Sigmoid colon (tissue), 6 donors: ENCODE measurements at regions not wholly inside any gene's neighbourhood (a gene's known extent, or its start where the extent isn't known, plus 50 kb on each side); places are given as distances from the start of the nearest gene placed in this dataset.

ENCODE experiments used
- DNase-seq: peaks from one replicate; pipeline ENCODE4 v3.0.0-alpha.2; 2019
- H3K27ac ChIP-seq, 4 donors: fragments of 200-600 bp; sonication (generic); one replicate each; pipeline ENCODE4 v1.5.1; 2016 to 2019; ENCODE audit warnings: mild to moderate bottlenecking in 1 of 4
- H3K27me3 ChIP-seq, 3 donors: fragments of 200-600 bp; sonication (generic); one replicate each; pipeline ENCODE4 v1.5.1; 2019; ENCODE audit warnings: mild to moderate bottlenecking in 1 of 3
- H3K36me3 ChIP-seq, 4 donors: fragments of 200-600 bp; sonication (generic); one replicate each; pipeline ENCODE4 v1.5.1; 2016 to 2019
- H3K4me1 ChIP-seq, 4 donors: fragments of 200-600 bp; sonication (generic); one replicate each; pipeline ENCODE4 v1.5.1; 2017 to 2019
- H3K4me3 ChIP-seq, 4 donors: fragments of 200-600 bp; sonication (generic); one replicate each; pipeline ENCODE4 v1.5.1; 2017 to 2019; ENCODE audit warnings: mild to moderate bottlenecking in 2 of 4, moderate library complexity in 1 of 4
- H3K9me3 ChIP-seq, 4 donors: fragments of 200-600 bp in 3 of 4; sonication (generic) in 3 of 4; one replicate each; pipeline versions ENCODE4 v1.5.1 to v1.6.1; 2013 to 2019
- EP300 ChIP-seq, 4 donors: sonication (generic); formaldehyde crosslinking; IDR thresholded peaks; one replicate each; pipeline ENCODE4 v1.6.1; 2017; ENCODE audit warnings: antibody characterized with exemption in 4 of 4
- POLR2A ChIP-seq, 2 donors: fragments of 450-650 bp; IDR thresholded peaks; one replicate each; pipeline ENCODE4 v1.6.1; 2016; ENCODE audit warnings: antibody characterized with exemption in 2 of 2, mild to moderate bottlenecking in 2 of 2, moderate library complexity in 2 of 2
- POLR2AphosphoS5 ChIP-seq, 4 donors: sonication (generic); formaldehyde crosslinking; IDR thresholded peaks; one replicate each; pipeline ENCODE4 v1.6.1; 2017; ENCODE audit warnings: antibody characterized with exemption in 4 of 4
- WGBS, 2 donors: extraction: QIAGEN DNeasy Blood & Tissue Kit; methylation state at CpG; one replicate each; pipeline ENCODE4 v1.1.7; 2013; 5-methylcytosine and 5-hydroxymethylcytosine counted together
- intact Hi-C: fragments of 100-400 bp; cut with DNase I; formaldehyde crosslinking; loops from one replicate; pipeline ENCODE4 v1.15.1; 2023
- TF ChIP-seq, protein P1 (sequence below), 4 experiments: fragments of 450-650 bp in 3 of 4; fragments of 200-600 bp in 1 of 4; IDR thresholded peaks; one replicate each; pipeline ENCODE4 v1.5.1; 2016 to 2019; ENCODE audit warnings: antibody characterized with exemption in 4 of 4, mild to moderate bottlenecking in 3 of 4, moderate library complexity in 2 of 4
- donor health status: healthy with polysubstance abuse.
- donor health status: healthy.

DNA sequence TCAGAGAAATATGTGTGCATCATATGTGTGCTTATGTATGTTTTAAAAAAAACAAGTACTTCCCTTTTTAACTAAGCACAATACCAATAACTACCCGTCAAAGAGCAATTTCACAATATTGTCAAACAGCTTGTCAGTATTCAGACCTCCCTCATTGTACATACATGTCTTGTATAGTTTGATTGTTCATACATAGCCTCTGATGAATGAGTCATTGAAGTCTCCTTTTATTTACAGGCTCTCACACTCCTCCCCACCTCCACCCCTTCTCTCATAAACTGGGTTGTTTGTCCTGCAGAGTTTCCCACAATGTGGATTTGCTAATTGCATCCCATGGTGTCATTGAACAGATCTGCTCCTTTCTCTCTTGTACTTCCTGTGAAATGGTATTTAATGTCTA is 132.8 kb upstream of the L3MBTL4 start:
- TF ChIP-seq EP300 (IDR thresholded peaks at IDR 0.05) = no peak
- TF ChIP-seq, protein P1, sequence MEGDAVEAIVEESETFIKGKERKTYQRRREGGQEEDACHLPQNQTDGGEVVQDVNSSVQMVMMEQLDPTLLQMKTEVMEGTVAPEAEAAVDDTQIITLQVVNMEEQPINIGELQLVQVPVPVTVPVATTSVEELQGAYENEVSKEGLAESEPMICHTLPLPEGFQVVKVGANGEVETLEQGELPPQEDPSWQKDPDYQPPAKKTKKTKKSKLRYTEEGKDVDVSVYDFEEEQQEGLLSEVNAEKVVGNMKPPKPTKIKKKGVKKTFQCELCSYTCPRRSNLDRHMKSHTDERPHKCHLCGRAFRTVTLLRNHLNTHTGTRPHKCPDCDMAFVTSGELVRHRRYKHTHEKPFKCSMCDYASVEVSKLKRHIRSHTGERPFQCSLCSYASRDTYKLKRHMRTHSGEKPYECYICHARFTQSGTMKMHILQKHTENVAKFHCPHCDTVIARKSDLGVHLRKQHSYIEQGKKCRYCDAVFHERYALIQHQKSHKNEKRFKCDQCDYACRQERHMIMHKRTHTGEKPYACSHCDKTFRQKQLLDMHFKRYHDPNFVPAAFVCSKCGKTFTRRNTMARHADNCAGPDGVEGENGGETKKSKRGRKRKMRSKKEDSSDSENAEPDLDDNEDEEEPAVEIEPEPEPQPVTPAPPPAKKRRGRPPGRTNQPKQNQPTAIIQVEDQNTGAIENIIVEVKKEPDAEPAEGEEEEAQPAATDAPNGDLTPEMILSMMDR (IDR thresholded peaks at IDR 0.05) = no peak
- TF ChIP-seq POLR2AphosphoS5 (IDR thresholded peaks at IDR 0.05) = no peak
- TF ChIP-seq POLR2A (IDR thresholded peaks at IDR 0.05) = no peak
- Histone ChIP-seq H3K27me3 (no peaks in the 10 kb centered on the region), H3K9me3 (no peaks in the 10 kb centered on the region), H3K36me3 (no peaks in the 10 kb centered on the region), H3K27ac (no peak overlapping the region), H3K4me1 (peaks cover 0 to 4% (median 0%) of the 10 kb centered on the region in 4 donors), H3K4me3 (no peak overlapping the region)
- DNase-seq = no peak
- WGBS, 2 donors = 11 to 42% methylated on average over 1 of the region's 1 CpG
- intact Hi-C loops = no loop called here

DNA sequence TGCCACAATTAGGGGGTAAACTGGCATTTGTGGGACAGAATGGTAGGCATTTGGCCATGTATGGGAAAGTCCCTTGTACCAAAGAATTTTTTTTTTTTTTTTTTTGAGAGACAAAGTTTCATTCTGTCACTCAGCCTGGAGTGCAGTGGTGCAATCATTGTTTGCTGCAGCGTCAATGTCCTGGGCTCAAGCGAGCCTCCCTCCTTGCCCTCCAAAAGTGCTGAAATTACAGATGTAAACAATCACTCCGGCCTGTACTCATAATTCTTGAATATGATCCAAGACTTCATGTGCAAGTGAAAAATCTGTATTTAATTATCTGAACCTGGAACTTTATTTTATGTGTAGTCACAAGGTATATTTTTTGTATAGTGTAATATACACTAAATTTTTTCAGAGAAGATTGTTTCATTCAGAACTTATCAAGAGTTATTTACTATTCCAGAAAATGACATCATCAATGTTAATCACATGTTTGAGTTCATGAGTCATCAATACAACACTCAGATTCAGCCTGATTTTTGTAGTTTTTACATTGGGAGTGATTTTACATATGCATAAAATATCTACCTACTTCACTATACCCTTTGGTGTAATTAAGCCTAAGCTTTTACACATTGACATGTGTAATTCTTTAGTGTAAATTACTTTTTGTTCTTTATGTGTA is 138.7 kb upstream of the L3MBTL4 start:
- intact Hi-C loops = no loop called here
- Histone ChIP-seq H3K36me3 (no peaks in the 10 kb centered on the region), H3K27ac (no peak overlapping the region), H3K9me3 (no peaks in the 10 kb centered on the region), H3K4me3 (no peak overlapping the region), H3K27me3 (no peaks in the 10 kb centered on the region), H3K4me1 (no peaks in the 10 kb centered on the region)
- no peak for DNase-seq
- TF ChIP-seq POLR2AphosphoS5 (IDR thresholded peaks at IDR 0.05) (no peak), EP300 (IDR thresholded peaks at IDR 0.05) (no peak), POLR2A (IDR thresholded peaks at IDR 0.05) (no peak)
- TF ChIP-seq, protein P1 (IDR thresholded peaks at IDR 0.05) = no peak
- WGBS, 2 donors = 65 to 74% methylated on average over 3 of the region's 3 CpGs

DNA sequence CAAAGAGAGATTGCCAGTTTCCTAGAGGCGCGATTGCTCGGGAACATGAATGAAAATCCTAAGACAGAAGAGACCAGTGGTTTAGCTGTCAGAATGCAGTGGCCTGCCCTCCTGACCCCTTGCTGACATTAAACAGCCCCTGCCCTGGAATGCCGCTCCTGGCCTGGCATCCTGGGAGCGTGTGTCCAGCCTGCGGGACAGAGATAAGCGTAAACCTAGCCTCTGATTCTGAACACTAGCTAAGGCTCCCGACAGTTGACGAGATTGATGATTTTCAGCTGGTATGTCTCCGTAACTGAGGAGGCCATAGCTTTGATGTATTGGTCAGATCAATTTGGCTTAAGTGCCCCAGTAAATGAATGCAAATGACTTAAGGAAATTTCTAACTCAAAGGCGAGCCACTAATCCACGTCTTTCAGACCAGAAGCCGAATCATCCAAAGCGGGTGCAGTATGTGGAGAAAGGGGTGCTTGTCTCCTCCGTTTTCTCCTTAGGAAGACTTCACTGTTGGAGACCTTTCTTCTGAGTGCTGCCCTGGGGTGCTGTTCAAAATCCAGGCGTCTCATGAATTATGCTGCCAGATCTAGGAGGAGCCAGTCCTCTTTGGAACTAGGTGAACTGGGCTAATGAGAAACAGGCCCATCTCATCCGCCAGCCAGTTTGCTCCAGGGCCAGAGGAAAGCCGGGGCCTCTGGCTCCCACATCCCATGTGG is 142.5 kb upstream of the L3MBTL4 start:
- WGBS, 2 donors = 68 to 70% methylated on average over 18 of the region's 18 CpGs

DNA sequence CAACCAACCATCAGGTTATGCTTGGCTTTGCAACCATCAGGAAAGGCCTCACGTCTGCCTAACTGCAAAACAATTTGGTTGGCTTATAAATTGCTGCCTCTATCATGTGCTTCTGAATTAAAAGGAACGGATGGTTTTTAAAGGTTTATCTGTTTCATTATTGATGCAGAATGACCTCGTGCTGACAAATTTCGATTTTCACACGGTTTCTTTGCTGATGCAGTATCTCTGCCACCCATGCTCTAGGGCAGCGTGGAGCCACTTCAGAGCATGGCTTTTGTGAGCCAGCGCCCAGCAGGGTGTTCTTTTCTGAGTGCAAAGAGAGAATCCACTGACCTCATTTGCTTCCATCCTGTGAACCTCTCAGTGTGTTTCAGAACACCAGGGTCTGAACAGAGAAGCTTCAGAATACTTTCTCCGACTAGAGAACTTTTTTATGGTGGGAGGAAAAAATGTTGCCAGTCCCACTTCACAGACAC is 143.1 kb upstream of the L3MBTL4 start:
- 64 to 82% methylated on average over 8 of the region's 8 CpGs for WGBS, 2 donors
- no peak overlapping the region for H3K27ac ChIP-seq
- DNase-seq = no peak
- no peaks in the 10 kb centered on the region for H3K4me1 ChIP-seq
- intact Hi-C loops = no loop called here
- TF ChIP-seq, protein P1 (IDR thresholded peaks at IDR 0.05) = no peak
- TF ChIP-seq POLR2A (IDR thresholded peaks at IDR 0.05) (no peak), POLR2AphosphoS5 (IDR thresholded peaks at IDR 0.05) (no peak), EP300 (IDR thresholded peaks at IDR 0.05) (no peak)
- H3K9me3 ChIP-seq = no peaks in the 10 kb centered on the region
- H3K27me3 ChIP-seq = no peaks in the 10 kb centered on the region
- H3K36me3 ChIP-seq = no peaks in the 10 kb centered on the region
- no peak overlapping the region for H3K4me3 ChIP-seq

More for the DNA sequence above, 142.5 kb upstream of the L3MBTL4 start:
- Histone ChIP-seq H3K4me1 (no peaks in the 10 kb centered on the region), H3K36me3 (no peaks in the 10 kb centered on the region), H3K27ac (no peak overlapping the region), H3K4me3 (no peak overlapping the region), H3K27me3 (no peaks in the 10 kb centered on the region), H3K9me3 (no peaks in the 10 kb centered on the region)
- TF ChIP-seq POLR2A (IDR thresholded peaks at IDR 0.05) (no peak), EP300 (IDR thresholded peaks at IDR 0.05) (no peak), POLR2AphosphoS5 (IDR thresholded peaks at IDR 0.05) (no peak)
- TF ChIP-seq, protein P1 (IDR thresholded peaks at IDR 0.05) = no peak
- no peak for DNase-seq
- intact Hi-C loops = no loop called here
